A673 (cell line): ENCODE measurements at regions not wholly inside any gene's neighbourhood (a gene's known extent, or its start where the extent isn't known, plus 50 kb on each side); places are given as distances from the start of the nearest gene placed in this dataset.

Experiments
- EZH2 ChIP-seq: fragments of 200-600 bp; sonication (generic); IDR thresholded peaks from 2 replicates; pipeline ENCODE4 v1.6.1; 2017; ENCODE audit warnings: borderline replicate concordance, low read depth, mild to moderate bottlenecking, mixed read lengths, antibody characterized with exemption, low read length; ENCODE audit not compliant: poor library complexity, severe bottlenecking
- TF ChIP-seq, protein P1 (sequence below): fragments of 300-800, 200-600 bp; sonication (generic); conservative IDR thresholded peaks from 2 replicates; pipeline ENCODE4 v1.5.1; 2017; ENCODE audit warnings: low read depth, mild to moderate bottlenecking, antibody characterized with exemption, low read length, moderate library complexity, mixed read lengths

DNA sequence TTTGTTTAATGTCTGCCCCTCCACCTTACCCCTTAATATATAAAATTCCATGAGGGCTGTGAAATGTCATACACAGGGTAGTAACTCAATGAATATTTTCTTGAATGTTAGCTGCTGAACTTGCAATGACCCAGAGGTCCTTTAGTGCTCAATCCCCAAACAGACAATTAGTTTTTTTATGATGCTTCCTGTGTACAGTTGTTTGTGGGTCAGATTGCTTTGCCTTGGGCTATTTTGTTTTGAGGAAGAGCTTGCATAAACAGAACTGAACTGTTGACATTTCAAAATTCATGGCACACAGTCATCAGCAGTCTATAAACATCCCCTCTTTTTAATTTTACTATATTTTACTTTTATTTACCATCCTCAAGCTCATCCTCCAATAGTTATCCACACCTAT, 820.5 kb upstream of the SEL1L start:
- TF ChIP-seq, protein P1, sequence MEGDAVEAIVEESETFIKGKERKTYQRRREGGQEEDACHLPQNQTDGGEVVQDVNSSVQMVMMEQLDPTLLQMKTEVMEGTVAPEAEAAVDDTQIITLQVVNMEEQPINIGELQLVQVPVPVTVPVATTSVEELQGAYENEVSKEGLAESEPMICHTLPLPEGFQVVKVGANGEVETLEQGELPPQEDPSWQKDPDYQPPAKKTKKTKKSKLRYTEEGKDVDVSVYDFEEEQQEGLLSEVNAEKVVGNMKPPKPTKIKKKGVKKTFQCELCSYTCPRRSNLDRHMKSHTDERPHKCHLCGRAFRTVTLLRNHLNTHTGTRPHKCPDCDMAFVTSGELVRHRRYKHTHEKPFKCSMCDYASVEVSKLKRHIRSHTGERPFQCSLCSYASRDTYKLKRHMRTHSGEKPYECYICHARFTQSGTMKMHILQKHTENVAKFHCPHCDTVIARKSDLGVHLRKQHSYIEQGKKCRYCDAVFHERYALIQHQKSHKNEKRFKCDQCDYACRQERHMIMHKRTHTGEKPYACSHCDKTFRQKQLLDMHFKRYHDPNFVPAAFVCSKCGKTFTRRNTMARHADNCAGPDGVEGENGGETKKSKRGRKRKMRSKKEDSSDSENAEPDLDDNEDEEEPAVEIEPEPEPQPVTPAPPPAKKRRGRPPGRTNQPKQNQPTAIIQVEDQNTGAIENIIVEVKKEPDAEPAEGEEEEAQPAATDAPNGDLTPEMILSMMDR = no peak
- TF ChIP-seq EZH2 = no peak
